ENCODE measurements at regions not wholly inside any gene's neighbourhood (a gene's known extent, or its start where the extent isn't known, plus 50 kb on each side); places are given as distances from the start of the nearest gene placed in this dataset.

GRCh38 chr1:60262701-60263100, 189.1 kb upstream of the C1orf87 start:
- Histone ChIP-seq H2BK5ac (ENCODE audit: low read depth, low read length) (no peak overlapping the region), H3K23me2 (ENCODE audit: low read depth, low read length) (no peaks in the 10 kb centered on the region; the same call in 1 of the 2 replicates), H2BK20ac (ENCODE audit: low read length) (no peak overlapping the region), H4K8ac (ENCODE audit: extremely low read depth, insufficient read depth, low read length) (no peak overlapping the region), H3K79me1 (ENCODE audit: low read depth, low read length) (no peaks in the 10 kb centered on the region), H4K20me1 (replicated peaks in 1 of 2; ENCODE audit: control insufficient read depth in 1 of 2, insufficient read depth in 2 of 2, low read length in 2 of 2) (no peaks in the 10 kb centered on the region), H3K27me3 (replicated peaks in 1 of 4; ENCODE audit: control insufficient read depth in 3 of 4, extremely low read depth in 1 of 4, insufficient read depth in 3 of 4, low read length in 3 of 4) (no peaks in the 10 kb centered on the region), H3K4ac (replicated peaks; ENCODE audit: insufficient read length, low read depth, low read length) (no peak overlapping the region), H3K4me1 (replicated peaks in 1 of 4; ENCODE audit: control insufficient read depth in 3 of 4, insufficient read depth in 4 of 4, low read length in 3 of 4) (no peaks in the 10 kb centered on the region), H3K79me2 (ENCODE audit: control insufficient read depth in 1 of 2, insufficient read depth in 2 of 2, low read length in 2 of 2) (no peaks in the 10 kb centered on the region), H3K36me3 (ENCODE audit: control insufficient read depth in 2 of 4, insufficient read depth in 4 of 4, low read length in 3 of 4) (no peaks in the 10 kb centered on the region), H2BK12ac (ENCODE audit: low read depth, low read length) (no peak overlapping the region), H2BK15ac (ENCODE audit: low read length) (no peak overlapping the region), H3K4me2 (ENCODE audit: insufficient read depth in 1 of 2, low read depth in 2 of 2, low read length in 2 of 2) (no peak overlapping the region), H3K23ac (ENCODE audit: insufficient read length) (no peak overlapping the region), H3K27ac (ENCODE audit: low read depth, low read length) (no peak overlapping the region), H3K9me3 (ENCODE audit: insufficient read depth in 2 of 2, low read depth in 1 of 2, low read length in 1 of 2) (no peaks in the 10 kb centered on the region), H3K56ac (replicated peaks; ENCODE audit: insufficient read length, low read depth, low read length) (no peak overlapping the region), H3K9ac (replicated peaks in 1 of 4; ENCODE audit: extremely low read depth in 1 of 4, low read depth in 3 of 4, low read length in 3 of 4) (no peak overlapping the region), H2BK120ac (replicated peaks; ENCODE audit: low read depth, low read length) (no peak overlapping the region), H2AFZ (ENCODE audit: low read length) (no peak overlapping the region), H2AK5ac (ENCODE audit: low read depth, low read length) (no peak overlapping the region), H3K14ac (ENCODE audit: insufficient read length) (no peak overlapping the region), H3K18ac (ENCODE audit: extremely low read depth, low read length) (no peak overlapping the region), H4K5ac (ENCODE audit: insufficient read length, low read depth, low read length) (no peak overlapping the region), H3K4me3 (ENCODE audit: extremely low read depth in 1 of 4, insufficient read depth in 2 of 4, low read depth in 3 of 4, low read length in 4 of 4) (no peak overlapping the region), H4K91ac (replicated peaks; ENCODE audit: insufficient read length, low read length) (no peak overlapping the region)
- CTCF ChIA-PET (ENCODE audit: partially characterized antibody): no interaction called here
- 88% methylated on average over 2 of the region's 2 CpGs; no CpG with 5 or more reads in 1 of the 2 experiments for WGBS, 2 experiments (ENCODE audit: extremely low coverage in 1 of 2, insufficient coverage in 1 of 2, insufficient read length in 1 of 2, insufficient replicate concordance in 2 of 2, low coverage in 1 of 2, low lambda C conversion rate in 2 of 2, missing lambda C conversion rate in 1 of 2)
- DNase-seq (ENCODE audit: low read depth in 1 of 2, low spot score in 2 of 2): no peak
- no peak for FAIRE-seq
- POLR2A ChIA-PET (ENCODE audit: partially characterized antibody): no interaction called here
- TF ChIP-seq SRF (IDR thresholded peaks at IDR 0.05; ENCODE audit: low read depth, low read length) (no peak), JUND (IDR thresholded peaks at IDR 0.05; ENCODE audit: low read length) (no peak), EZH2 (IDR thresholded peaks at IDR 0.05; ENCODE audit: low read depth, low read length, severe bottlenecking) (no peak), SP1 (IDR thresholded peaks at IDR 0.05; ENCODE audit: low read depth, low read length) (no peak), BRCA1 (IDR thresholded peaks at IDR 0.05; ENCODE audit: low read depth, low read length) (no peak), E2F6 (IDR thresholded peaks at IDR 0.05) (no peak)
